ENCODE measurements at regions not wholly inside any gene's neighbourhood (a gene's known extent, or its start where the extent isn't known, plus 50 kb on each side); places are given as distances from the start of the nearest gene placed in this dataset.

- TF ChIP-seq CTCF (conservative IDR thresholded peaks at IDR 0.05; ENCODE audit: low read depth in 2 of 2) (no peak), EZH2phosphoT487 (IDR thresholded peaks at IDR 0.05; ENCODE audit: unreplicated experiment) (no peak), EZH2 (IDR thresholded peaks at IDR 0.05; ENCODE audit: low read depth, unreplicated experiment) (no peak), POLR2AphosphoS5 (IDR thresholded peaks at IDR 0.05; ENCODE audit: low read depth) (no peak), NANOG (IDR thresholded peaks at IDR 0.05; ENCODE audit: borderline replicate concordance) (no peak), CREB1 (CRISPR knock-in tag; IDR thresholded peaks at IDR 0.05; ENCODE audit: low read depth) (no peak)
These were observed 413.8 kb downstream of the FBXO15 start for GRCh38 chr18:73733806-73734314.

Data from GM23338 (cell line).